Panc1 (cell line): ENCODE measurements at regions not wholly inside any gene's neighbourhood (a gene's known extent, or its start where the extent isn't known, plus 50 kb on each side); places are given as distances from the start of the nearest gene placed in this dataset.

Experiments used
- REST ChIP-seq, 2 experiments: IDR thresholded peaks; 2 replicates each; pipeline ENCODE4 v1.6.1; 2011 to 2012; ENCODE audit warnings: low read depth in 2 of 2, control low read depth in 1 of 2, low read length in 1 of 2, mild to moderate bottlenecking in 1 of 2, moderate library complexity in 1 of 2; ENCODE audit not compliant: insufficient read depth in 1 of 2
- TCF7L2 ChIP-seq: IDR thresholded peaks from 2 replicates; pipeline ENCODE4 v1.6.1; 2011; ENCODE audit warnings: mild to moderate bottlenecking, low read depth, low read length, inconsistent platforms
- TF ChIP-seq, protein P1 (sequence below): fragments of 450-650 bp; IDR thresholded peaks from 2 replicates; pipeline ENCODE4 v1.5.1; 2017; ENCODE audit warnings: mild to moderate bottlenecking

DNA sequence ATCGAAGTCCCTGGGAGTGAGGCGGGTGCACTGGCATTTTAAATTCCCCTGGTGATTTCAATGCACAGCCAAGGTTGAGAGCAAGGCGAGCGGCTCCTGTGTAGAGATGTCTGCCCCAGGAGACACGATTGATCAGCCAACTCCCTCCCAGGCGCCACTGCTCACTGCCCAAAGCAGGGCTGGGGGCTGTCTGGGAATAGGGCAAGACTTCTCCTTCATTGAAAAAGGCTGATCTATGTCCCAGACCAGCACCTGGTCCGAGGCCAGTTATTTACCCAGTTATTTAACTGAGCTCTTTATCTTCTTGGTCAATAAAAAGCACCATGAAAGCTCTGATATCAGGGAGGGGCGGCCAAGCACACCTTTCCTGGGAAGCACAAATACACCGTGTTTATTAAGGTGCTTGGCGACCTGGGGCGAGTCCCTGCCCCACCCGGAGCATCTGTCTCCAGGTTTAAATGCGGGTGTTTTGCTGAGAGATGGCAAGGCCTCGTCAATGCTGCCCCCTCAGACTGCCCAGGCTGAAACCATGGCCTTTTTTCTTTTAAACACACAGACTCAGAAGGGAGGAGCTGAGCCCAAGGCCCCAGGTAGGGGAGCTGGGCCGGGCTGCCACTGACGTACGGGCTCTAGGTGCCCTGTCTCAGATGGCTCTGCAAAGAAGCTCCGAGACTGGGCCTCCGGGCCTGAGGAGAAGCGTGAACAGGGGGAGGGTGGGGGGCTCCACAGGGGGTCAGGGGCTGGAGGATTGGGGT is 73.9 kb upstream of the HPCAL1 start:
- TF ChIP-seq, protein P1, sequence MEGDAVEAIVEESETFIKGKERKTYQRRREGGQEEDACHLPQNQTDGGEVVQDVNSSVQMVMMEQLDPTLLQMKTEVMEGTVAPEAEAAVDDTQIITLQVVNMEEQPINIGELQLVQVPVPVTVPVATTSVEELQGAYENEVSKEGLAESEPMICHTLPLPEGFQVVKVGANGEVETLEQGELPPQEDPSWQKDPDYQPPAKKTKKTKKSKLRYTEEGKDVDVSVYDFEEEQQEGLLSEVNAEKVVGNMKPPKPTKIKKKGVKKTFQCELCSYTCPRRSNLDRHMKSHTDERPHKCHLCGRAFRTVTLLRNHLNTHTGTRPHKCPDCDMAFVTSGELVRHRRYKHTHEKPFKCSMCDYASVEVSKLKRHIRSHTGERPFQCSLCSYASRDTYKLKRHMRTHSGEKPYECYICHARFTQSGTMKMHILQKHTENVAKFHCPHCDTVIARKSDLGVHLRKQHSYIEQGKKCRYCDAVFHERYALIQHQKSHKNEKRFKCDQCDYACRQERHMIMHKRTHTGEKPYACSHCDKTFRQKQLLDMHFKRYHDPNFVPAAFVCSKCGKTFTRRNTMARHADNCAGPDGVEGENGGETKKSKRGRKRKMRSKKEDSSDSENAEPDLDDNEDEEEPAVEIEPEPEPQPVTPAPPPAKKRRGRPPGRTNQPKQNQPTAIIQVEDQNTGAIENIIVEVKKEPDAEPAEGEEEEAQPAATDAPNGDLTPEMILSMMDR: no peak
- TF ChIP-seq TCF7L2: no peak
- TF ChIP-seq REST (IDR thresholded peaks at IDR 0.05; ENCODE audit: insufficient read depth in 1 of 2, low read depth in 2 of 2, low read length in 1 of 2): no peak
